ENCODE measurements at regions not wholly inside any gene's neighbourhood (a gene's known extent, or its start where the extent isn't known, plus 50 kb on each side); places are given as distances from the start of the nearest gene placed in this dataset.
A peak's percentile ranks its signal among the peaks of the same experiment; 100 is the strongest.

- Histone ChIP-seq H3K4me2 (peak overlapping the region; percentile 71), H4K20me1 (no peaks in the 10 kb centered on the region), H3K4me3 (no peak overlapping the region), H3K27ac (no peak overlapping the region), H3K36me3 (no peaks in the 10 kb centered on the region), H3K9me3 (peaks cover 8% of the 10 kb centered on the region; the same call in 1 of the 2 replicates), H3K27me3 (no peaks in the 10 kb centered on the region), H3K4me1 (peaks cover 25% of the 10 kb centered on the region), H3K9ac (no peak overlapping the region)
- no peak for TF ChIP-seq Cebpa-rat (IDR thresholded peaks at IDR 0.05)
Measured at GRCh38 chr1:214193691-214194090, 87.3 kb upstream of the SMYD2 start.

- H3K36me3 ChIP-seq, result no peaks in the 10 kb centered on the region
- H3K9me3 ChIP-seq, result peaks cover 8% of the 10 kb centered on the region; the same call in 1 of the 2 replicates
- H3K27ac ChIP-seq, result no peak overlapping the region
- no peak overlapping the region for H3K9ac ChIP-seq
- TF ChIP-seq Cebpa-rat (IDR thresholded peaks at IDR 0.05), result no peak
- no peak overlapping the region for H3K4me3 ChIP-seq
- H3K4me1 ChIP-seq, result peaks cover 14% of the 10 kb centered on the region
- H3K27me3 ChIP-seq, result no peaks in the 10 kb centered on the region
- H3K4me2 ChIP-seq, result 0 out of 2 replicates have a peak overlapping the region, but pooled peaks have one; percentile 7
- H4K20me1 ChIP-seq, result no peaks in the 10 kb centered on the region
Measured at GRCh38 chr1:214198571-214198970, 82.4 kb upstream of the SMYD2 start.

- Histone ChIP-seq H3K4me1 (peaks cover 7% of the 10 kb centered on the region; the same call in 1 of the 2 replicates), H3K9me3 (peaks cover 8% of the 10 kb centered on the region; the same call in 1 of the 2 replicates), H3K36me3 (no peaks in the 10 kb centered on the region), H3K9ac (no peak overlapping the region), H3K27me3 (no peaks in the 10 kb centered on the region), H3K27ac (no peak overlapping the region), H3K4me2 (no peak overlapping the region), H4K20me1 (no peaks in the 10 kb centered on the region), H3K4me3 (no peak overlapping the region)
- no peak for TF ChIP-seq Cebpa-rat (IDR thresholded peaks at IDR 0.05)
Measured at GRCh38 chr1:214199585-214199984, 81.4 kb upstream of the SMYD2 start.

- peaks cover 7% of the 10 kb centered on the region for H3K4me1 ChIP-seq
- no peaks in the 10 kb centered on the region for H3K27me3 ChIP-seq
- no peak for TF ChIP-seq Cebpa-rat (IDR thresholded peaks at IDR 0.05)
- H3K27ac ChIP-seq, result no peak overlapping the region
- no peaks in the 10 kb centered on the region for H3K9me3 ChIP-seq
- no peaks in the 10 kb centered on the region for H4K20me1 ChIP-seq
- no peak overlapping the region for H3K9ac ChIP-seq
- no peak overlapping the region for H3K4me3 ChIP-seq
- no peak overlapping the region for H3K4me2 ChIP-seq
- H3K36me3 ChIP-seq, result no peaks in the 10 kb centered on the region
Measured at GRCh38 chr1:214202992-214203391, 78.0 kb upstream of the SMYD2 start.

- Histone ChIP-seq H3K4me2 (no peak overlapping the region), H3K36me3 (no peaks in the 10 kb centered on the region), H3K27me3 (no peaks in the 10 kb centered on the region), H3K9me3 (no peaks in the 10 kb centered on the region), H3K4me1 (peaks cover 15% of the 10 kb centered on the region), H3K4me3 (no peak overlapping the region), H4K20me1 (no peaks in the 10 kb centered on the region), H3K9ac (no peak overlapping the region), H3K27ac (no peak overlapping the region)
- TF ChIP-seq Cebpa-rat (IDR thresholded peaks at IDR 0.05), result no peak
Measured at GRCh38 chr1:214205053-214205452, 75.9 kb upstream of the SMYD2 start.

GRCh38 chr1:214208460-214208859 is 72.5 kb upstream of the SMYD2 start:
- no peak for TF ChIP-seq Cebpa-rat (IDR thresholded peaks at IDR 0.05)
- Histone ChIP-seq H3K4me2 (peak overlapping the region; percentile 55), H3K27me3 (no peaks in the 10 kb centered on the region), H3K27ac (peak overlapping the region; percentile 42), H3K4me1 (peaks cover 15% of the 10 kb centered on the region), H3K4me3 (no peak overlapping the region), H3K9ac (no peak overlapping the region), H3K9me3 (no peaks in the 10 kb centered on the region), H4K20me1 (no peaks in the 10 kb centered on the region), H3K36me3 (no peaks in the 10 kb centered on the region)

- no peaks in the 10 kb centered on the region for H4K20me1 ChIP-seq
- no peaks in the 10 kb centered on the region for H3K27me3 ChIP-seq
- H3K4me1 ChIP-seq, result peaks cover 15% of the 10 kb centered on the region
- H3K9ac ChIP-seq, result no peak overlapping the region
- H3K4me2 ChIP-seq, result peak overlapping the region; percentile 55
- H3K4me3 ChIP-seq, result no peak overlapping the region
- no peak for TF ChIP-seq Cebpa-rat (IDR thresholded peaks at IDR 0.05)
- H3K27ac ChIP-seq, result peak overlapping the region; percentile 42
- H3K9me3 ChIP-seq, result no peaks in the 10 kb centered on the region
- H3K36me3 ChIP-seq, result no peaks in the 10 kb centered on the region
Measured at GRCh38 chr1:214209260-214209808, 71.6 kb upstream of the SMYD2 start.

- Histone ChIP-seq H4K20me1 (no peaks in the 10 kb centered on the region), H3K36me3 (no peaks in the 10 kb centered on the region), H3K9ac (no peak overlapping the region), H3K27ac (no peak overlapping the region), H3K4me2 (no peak overlapping the region), H3K4me1 (peaks cover 14% of the 10 kb centered on the region), H3K4me3 (no peak overlapping the region), H3K9me3 (no peaks in the 10 kb centered on the region), H3K27me3 (no peaks in the 10 kb centered on the region)
- TF ChIP-seq Cebpa-rat (IDR thresholded peaks at IDR 0.05), result no peak
Measured at GRCh38 chr1:214213136-214213535, 67.8 kb upstream of the SMYD2 start.

- Histone ChIP-seq H4K20me1 (no peaks in the 10 kb centered on the region), H3K9me3 (no peaks in the 10 kb centered on the region), H3K27me3 (no peaks in the 10 kb centered on the region), H3K27ac (no peak overlapping the region), H3K4me3 (no peak overlapping the region), H3K4me1 (no peaks in the 10 kb centered on the region), H3K4me2 (no peak overlapping the region), H3K9ac (no peak overlapping the region), H3K36me3 (no peaks in the 10 kb centered on the region)
- TF ChIP-seq Cebpa-rat (IDR thresholded peaks at IDR 0.05), result no peak
Measured at GRCh38 chr1:214214851-214215250, 66.1 kb upstream of the SMYD2 start.

GRCh38 chr1:214215583-214215982 is 65.4 kb upstream of the SMYD2 start:
- Histone ChIP-seq H3K9me3 (no peaks in the 10 kb centered on the region), H3K27me3 (no peaks in the 10 kb centered on the region), H3K9ac (no peak overlapping the region), H3K4me3 (no peak overlapping the region), H3K27ac (no peak overlapping the region), H3K4me1 (no peaks in the 10 kb centered on the region), H4K20me1 (no peaks in the 10 kb centered on the region), H3K36me3 (no peaks in the 10 kb centered on the region), H3K4me2 (no peak overlapping the region)
- no peak for TF ChIP-seq Cebpa-rat (IDR thresholded peaks at IDR 0.05)

GRCh38 chr1:214216021-214216420 is 64.9 kb upstream of the SMYD2 start:
- no peaks in the 10 kb centered on the region for H3K27me3 ChIP-seq
- no peak overlapping the region for H3K27ac ChIP-seq
- H3K9ac ChIP-seq, result no peak overlapping the region
- no peak for TF ChIP-seq Cebpa-rat (IDR thresholded peaks at IDR 0.05)
- no peaks in the 10 kb centered on the region for H3K9me3 ChIP-seq
- no peak overlapping the region for H3K4me3 ChIP-seq
- H3K36me3 ChIP-seq, result no peaks in the 10 kb centered on the region
- H3K4me1 ChIP-seq, result no peaks in the 10 kb centered on the region
- no peak overlapping the region for H3K4me2 ChIP-seq
- no peaks in the 10 kb centered on the region for H4K20me1 ChIP-seq
